Endothelial cell of umbilical vein (primary cell): ENCODE measurements at regions not wholly inside any gene's neighbourhood (a gene's known extent, or its start where the extent isn't known, plus 50 kb on each side); places are given as distances from the start of the nearest gene placed in this dataset.

Experiments
- BruUV-seq: library from RNA; stranded (reverse); fragments of 400-500 nt; replicated peaks from 2 replicates; lab custom pipeline; 2021; lab: Mats Ljungman, UMichigan
- CTCF ChIA-PET: fragments of 300-600, 350-600 bp; sonication (Branson Sonifier 250); formaldehyde crosslinking; loops from one replicate; lab custom pipeline; 2021; ENCODE audit warnings: antibody characterized with exemption, inconsistent platforms; lab: Charles Lee
- POLR2A ChIA-PET: fragments of 300-600, 350-600 bp; sonication (Branson Sonifier 250); formaldehyde crosslinking; loops from one replicate; lab custom pipeline; 2021; ENCODE audit warnings: antibody characterized with exemption, inconsistent platforms; lab: Charles Lee
- DNase-seq: peaks from one replicate; pipeline ENCODE4 v3.0.0-alpha.2; 2011; ENCODE audit warnings: low read depth, low spot score
- FAIRE-seq: peaks from 2 replicates; lab custom pipeline; 2011; peaks lifted over from hg19 to GRCh38; lab: Jason Lieb, UNC
- H2AFZ ChIP-seq: 2 replicates; pipeline ENCODE4 v1.6.0; 2012; ENCODE audit warnings: low read depth, low read length, control low read depth, inconsistent platforms
- H3K27ac ChIP-seq: 2 replicates; pipeline ENCODE4 v1.5.1; 2011; ENCODE audit warnings: low read depth, mild to moderate bottlenecking, control low read depth, low read length, moderate library complexity; ENCODE audit not compliant: insufficient read depth
- H3K27me3 ChIP-seq, 2 experiments: 2 replicates each; pipeline versions ENCODE4 v1.6.0 to v1.6.1; 2011; ENCODE audit warnings: low read length in 2 of 2, mixed read lengths in 1 of 2; ENCODE audit not compliant: control insufficient read depth in 2 of 2, insufficient read depth in 2 of 2
- H3K36me3 ChIP-seq, 2 experiments: 2 replicates in 1 of 2; 3 replicates in 1 of 2; pipeline ENCODE4 v1.5.1; 2011; ENCODE audit warnings: low read length in 2 of 2, mild to moderate bottlenecking in 1 of 2, moderate library complexity in 1 of 2; ENCODE audit not compliant: control insufficient read depth in 2 of 2, insufficient read depth in 2 of 2; ENCODE audit errors: extremely low read depth in 1 of 2
- H3K4me1 ChIP-seq: 3 replicates; pipeline ENCODE4 v1.5.1; 2011; ENCODE audit warnings: mild to moderate bottlenecking, low read length; ENCODE audit not compliant: control insufficient read depth, insufficient read depth; ENCODE audit errors: extremely low read depth
- H3K4me2 ChIP-seq: 2 replicates; pipeline ENCODE4 v1.6.1; 2011; ENCODE audit warnings: low read length, control low read depth, mixed read lengths; ENCODE audit not compliant: insufficient read depth
- H3K4me3 ChIP-seq, 3 experiments: fragments of 200-600 bp in 1 of 3; sonication (generic), shearing (Covaris generic) in 1 of 3; replicated peaks in 1 of 3; 2 replicates each; pipeline ENCODE4 v1.5.1; 2011 to 2016; ENCODE audit warnings: control low read depth in 3 of 3, low read length in 3 of 3, mild to moderate bottlenecking in 2 of 3, inconsistent platforms in 1 of 3, low read depth in 1 of 3, moderate library complexity in 1 of 3; ENCODE audit not compliant: insufficient read depth in 1 of 3
- H3K79me2 ChIP-seq: 2 replicates; pipeline ENCODE4 v1.6.0; 2012; ENCODE audit warnings: low read length, inconsistent platforms; ENCODE audit not compliant: control insufficient read depth, insufficient read depth
- H3K9ac ChIP-seq: replicated peaks from 2 replicates; pipeline ENCODE3; 2011; ENCODE audit warnings: low read length, control low read depth; ENCODE audit not compliant: insufficient read depth; ENCODE audit errors: extremely low read depth
- H3K9me1 ChIP-seq: replicated peaks from 3 replicates; pipeline ENCODE4 v1.6.0; 2011; ENCODE audit warnings: mild to moderate bottlenecking, low read length; ENCODE audit not compliant: control insufficient read depth, insufficient read depth; ENCODE audit errors: extremely low read depth
- H3K9me3 ChIP-seq: replicated peaks from 2 replicates; pipeline ENCODE4 v1.5.1; 2012; ENCODE audit warnings: low read length, inconsistent platforms; ENCODE audit not compliant: control insufficient read depth, insufficient read depth
- H4K20me1 ChIP-seq: replicated peaks from 2 replicates; pipeline ENCODE3; 2011; ENCODE audit warnings: mild to moderate bottlenecking, low read length; ENCODE audit not compliant: control insufficient read depth, insufficient read depth; ENCODE audit errors: extremely low read depth
- CTCF ChIP-seq, 2 donors: IDR thresholded peaks; 1 replicate in 1 of 2; 2 replicates in 1 of 2; pipeline ENCODE4 v1.5.1; 2011; ENCODE audit warnings: low read length in 2 of 2, mild to moderate bottlenecking in 2 of 2, moderate library complexity in 2 of 2, control low read depth in 1 of 2, inconsistent platforms in 1 of 2, low read depth in 1 of 2; ENCODE audit not compliant: insufficient read depth in 1 of 2; ENCODE audit errors: extremely low read depth in 1 of 2
- EZH2 ChIP-seq: IDR thresholded peaks from 2 replicates; pipeline ENCODE4 v1.6.1; 2012; ENCODE audit warnings: borderline replicate concordance, low read depth, mild to moderate bottlenecking, moderate library complexity, low read length, inconsistent platforms; ENCODE audit not compliant: severe bottlenecking
- FOS ChIP-seq: IDR thresholded peaks from 2 replicates; pipeline ENCODE4 v1.6.1; 2011; ENCODE audit warnings: mild to moderate bottlenecking, low read length, moderate library complexity, borderline replicate concordance; ENCODE audit not compliant: insufficient read depth
- GATA2 ChIP-seq: IDR thresholded peaks from 2 replicates; pipeline ENCODE4 v1.7.0; 2011; ENCODE audit warnings: low read depth, mild to moderate bottlenecking, moderate library complexity, mixed read lengths, low read length; ENCODE audit not compliant: insufficient read length, insufficient read depth
- MAX ChIP-seq: IDR thresholded peaks from 2 replicates; pipeline ENCODE4 v1.6.1; 2011; ENCODE audit not compliant: insufficient read depth, insufficient read length
- MYC ChIP-seq: IDR thresholded peaks from one replicate; pipeline ENCODE4 v1.6.1; 2011; ENCODE audit warnings: mild to moderate bottlenecking, low read depth, low read length
- POLR2A ChIP-seq: IDR thresholded peaks from 2 replicates; pipeline ENCODE4 v1.6.1; 2012; ENCODE audit warnings: low read depth, mild to moderate bottlenecking, control low read depth, low read length
- POLR2AphosphoS5 ChIP-seq: IDR thresholded peaks from 2 replicates; pipeline ENCODE4 v1.6.1; 2012; ENCODE audit warnings: low read depth, mild to moderate bottlenecking, control low read depth, low read length, moderate library complexity; ENCODE audit not compliant: insufficient read depth
- dilution Hi-C: fragments of 300-500 bp; cut with MboI; formaldehyde crosslinking; loops from one replicate; pipeline ENCODE4 v1.15.0; 2019; ENCODE audit warnings: low sequenced_read_pairs; ENCODE audit not compliant: extremely low pct_ligation_motif_present
- intact Hi-C: fragments of 100-400 bp; cut with micrococcal nuclease; formaldehyde crosslinking; loops from one replicate; pipeline ENCODE4 v1.10.0; 2022

GRCh38 chr2:221708902-221709301 is 136.8 kb upstream of the EPHA4 start:
- H2AFZ ChIP-seq, result no peak overlapping the region
- FAIRE-seq, result no peak
- H3K9me1 ChIP-seq, result no peaks in the 10 kb centered on the region
- TF ChIP-seq POLR2AphosphoS5 (no peak), FOS (no peak), EZH2 (no peak), GATA2 (no peak), POLR2A (no peak), MYC (no peak), MAX (no peak), CTCF (IDR thresholded peaks at IDR 0.05; ENCODE audit: extremely low read depth in 1 of 2, insufficient read depth in 1 of 2, low read depth in 1 of 2, low read length in 2 of 2) (no peak)
- no peaks in the 10 kb centered on the region for H3K36me3 ChIP-seq
- no peaks in the 10 kb centered on the region for H3K4me1 ChIP-seq
- H4K20me1 ChIP-seq, result no peaks in the 10 kb centered on the region
- H3K79me2 ChIP-seq, result no peaks in the 10 kb centered on the region
- H3K27ac ChIP-seq, result no peak overlapping the region
- no TSS peak for BruUV-seq
- H3K9ac ChIP-seq, result no peak overlapping the region
- no peaks in the 10 kb centered on the region for H3K9me3 ChIP-seq
- intact Hi-C loops (no loop called here), dilution Hi-C loops (no loop called here)
- no peak for DNase-seq
- H3K27me3 ChIP-seq, result no peaks in the 10 kb centered on the region
- CTCF ChIA-PET, result no interaction called here
- H3K4me3 ChIP-seq, result no peak overlapping the region
- H3K4me2 ChIP-seq, result no peak overlapping the region
- POLR2A ChIA-PET, result no interaction called here
